Activated CD4-positive, alpha-beta T cell treated with anti-CD3 and anti-CD28 coated beads, Interleukin-2, Interleukin-6, amounts not matched to agents 100 ng/mL and 50 ng/mL, durations not matched to agents 16 hours and 8 hours (primary cell): ENCODE measurements at regions not wholly inside any gene's neighbourhood (a gene's known extent, or its start where the extent isn't known, plus 50 kb on each side); places are given as distances from the start of the nearest gene placed in this dataset.

Experiments used
- DNase-seq: peaks from one replicate; pipeline ENCODE4 v3.0.0-alpha.2; 2020

DNA sequence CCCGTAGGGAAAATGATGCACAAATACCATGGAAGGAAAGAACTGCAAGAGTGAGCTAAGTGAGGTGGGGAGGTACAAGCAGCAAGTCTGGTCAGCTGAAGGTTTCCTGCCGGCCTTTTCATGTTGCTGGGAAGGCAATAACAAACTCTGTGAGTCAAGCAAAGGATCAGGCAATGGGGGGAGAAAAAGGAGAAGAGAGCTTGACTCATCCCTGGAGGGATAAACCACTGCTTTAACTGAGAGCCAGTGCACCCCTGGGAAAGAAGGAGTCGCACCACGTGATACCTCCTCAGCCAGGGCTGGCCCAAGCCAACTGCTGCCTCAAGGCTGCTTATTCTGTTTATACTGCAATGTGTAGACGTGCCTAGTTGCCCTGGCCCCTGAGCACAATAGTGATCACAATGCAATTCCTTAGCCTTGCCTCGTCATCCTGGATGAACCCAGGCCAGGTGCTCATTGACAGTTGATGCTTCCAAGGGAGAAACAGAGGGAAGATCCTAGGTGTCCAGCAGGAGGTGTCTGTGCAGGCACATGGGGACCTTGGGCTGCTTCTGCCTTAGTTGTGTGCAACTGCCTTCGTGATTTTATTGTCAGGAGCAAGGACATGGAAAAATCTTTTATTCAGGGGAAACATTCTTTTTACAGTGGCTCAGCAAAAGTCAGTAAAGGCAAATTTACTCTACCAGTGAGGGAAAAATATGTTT lies 203.0 kb upstream of the TUT7 start:
- DNase-seq = no peak

DNA sequence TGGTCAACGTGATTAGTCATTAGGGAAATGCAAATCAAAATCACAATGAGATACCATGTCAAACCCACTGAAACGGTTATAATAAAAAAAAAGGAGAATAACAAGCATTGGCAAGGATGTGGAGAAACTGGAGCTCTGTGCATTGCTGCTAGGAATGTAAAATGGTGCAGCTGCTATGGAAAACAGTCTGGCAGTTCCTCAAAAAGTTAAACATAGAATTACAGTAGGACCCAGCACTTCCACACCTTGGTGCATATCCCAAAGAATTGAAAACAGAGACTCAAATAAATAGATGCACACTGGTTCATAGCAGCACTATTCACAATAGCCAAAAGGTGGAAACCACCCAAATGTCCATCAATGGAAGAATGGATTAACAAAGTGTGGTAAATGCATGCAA lies 201.5 kb upstream of the TUT7 start:
- no peak for DNase-seq

DNA sequence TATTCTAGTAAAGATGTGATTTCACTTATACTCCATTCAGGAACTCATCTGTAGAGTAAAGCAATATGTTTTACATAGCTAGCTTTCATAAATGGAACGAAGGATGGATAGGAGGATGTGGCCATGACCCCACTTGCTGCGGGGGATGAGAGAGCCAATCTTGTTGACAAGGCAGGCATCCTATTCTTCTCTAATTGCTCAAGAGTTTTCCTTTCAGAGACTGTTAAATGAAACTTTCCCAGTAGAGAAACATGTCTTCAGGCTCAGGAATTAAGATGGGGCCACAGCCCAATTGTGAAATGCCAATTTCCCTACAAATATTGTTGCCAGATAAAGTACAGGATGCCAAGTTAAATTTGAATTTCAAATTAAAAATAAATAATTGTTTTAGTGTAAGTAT lies 196.2 kb upstream of the TUT7 start:
- no peak for DNase-seq

- no peak for DNase-seq
Observed at GRCh38 chr9:86549920-86550319, 195.7 kb upstream of the TUT7 start.

- DNase-seq = no peak
Observed at GRCh38 chr9:86549401-86549811, 195.2 kb upstream of the TUT7 start.

DNA sequence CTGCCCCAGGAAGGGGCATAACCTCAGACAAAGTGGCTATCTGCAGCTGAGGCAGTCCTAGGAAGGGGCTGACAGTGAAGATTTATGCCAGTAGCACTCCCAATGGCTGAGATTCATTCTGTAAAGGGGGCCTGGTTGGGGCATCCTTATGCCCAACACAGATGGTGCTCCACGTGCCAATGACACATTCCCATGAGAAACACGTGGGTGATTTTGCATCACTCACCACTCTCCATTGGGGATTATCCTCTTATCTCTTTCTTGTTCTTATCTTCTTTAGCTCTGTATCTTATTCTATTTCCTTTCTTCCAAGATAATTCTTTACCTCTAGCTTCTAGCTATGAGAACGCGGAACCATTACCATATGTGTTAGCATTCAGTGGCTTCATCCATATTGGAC lies 194.0 kb upstream of the TUT7 start:
- DNase-seq = no peak

GRCh38 chr9:86547571-86547970 lies 193.4 kb upstream of the TUT7 start:
- no peak for DNase-seq

GRCh38 chr9:86546712-86547111 lies 192.5 kb upstream of the TUT7 start:
- no peak for DNase-seq

GRCh38 chr9:86545090-86545489 lies 190.9 kb upstream of the TUT7 start:
- no peak for DNase-seq

GRCh38 chr9:86541014-86541570 lies 186.9 kb upstream of the TUT7 start:
- no peak for DNase-seq

DNA sequence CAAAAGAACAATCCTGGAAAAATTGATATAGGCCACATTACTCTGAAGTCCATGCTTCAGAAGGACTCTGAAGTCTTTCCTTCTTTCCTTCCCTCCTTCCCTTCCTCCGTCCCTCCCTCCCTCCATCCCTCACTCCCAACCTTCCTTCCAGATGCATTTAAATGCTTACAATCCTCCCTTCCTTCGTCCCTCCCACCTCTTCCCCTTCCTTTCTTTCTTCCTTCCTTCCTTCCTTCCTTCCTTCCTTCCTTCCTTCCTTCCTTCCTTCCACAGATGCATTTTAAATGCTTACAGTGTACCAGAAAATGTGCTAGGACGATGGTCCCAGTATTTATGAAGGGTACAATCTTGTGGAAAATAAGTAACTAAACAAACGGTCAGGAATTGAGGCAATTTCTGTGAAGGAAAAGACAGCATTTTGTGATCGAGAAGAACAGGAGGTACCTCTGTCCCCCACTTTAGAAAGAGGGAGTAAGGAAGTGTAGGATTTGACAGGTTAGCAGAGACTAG lies 181.3 kb upstream of the TUT7 start:
- no peak for DNase-seq

DNA sequence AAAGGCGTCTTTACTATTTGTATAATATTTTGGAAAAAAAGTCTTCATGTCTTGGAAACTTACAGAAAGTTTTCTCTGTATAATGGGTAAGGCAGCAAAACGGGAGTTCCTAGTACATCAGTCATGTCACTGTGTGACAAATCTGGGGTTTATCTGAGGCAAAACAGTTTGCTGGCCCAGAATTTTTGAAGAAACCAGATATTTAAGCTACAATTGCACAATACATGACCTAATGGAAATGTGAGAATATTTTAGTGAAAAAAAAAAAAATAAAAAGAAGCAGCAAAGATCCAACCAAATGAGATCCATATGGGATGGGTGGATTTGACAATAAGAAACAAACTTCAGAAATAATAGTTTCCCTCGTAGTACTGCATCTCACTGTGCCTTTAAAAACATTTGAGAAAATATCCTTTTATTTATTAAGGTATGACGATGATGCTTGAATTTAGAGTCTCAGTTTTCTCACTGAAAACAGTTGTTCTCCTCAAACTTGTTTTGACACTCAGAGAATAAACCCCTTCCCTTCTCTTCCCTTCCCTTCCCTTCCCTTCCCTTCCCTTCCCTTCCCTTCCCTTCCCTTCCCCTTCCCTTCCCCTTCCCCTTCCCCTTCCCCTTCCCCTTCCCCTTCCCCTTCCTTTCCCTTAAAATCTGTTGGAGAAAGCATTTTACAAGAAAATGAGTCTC lies 180.5 kb upstream of the TUT7 start:
- no peak for DNase-seq

GRCh38 chr9:86531971-86532640 lies 177.9 kb upstream of the TUT7 start:
- DNase-seq = no peak

DNA sequence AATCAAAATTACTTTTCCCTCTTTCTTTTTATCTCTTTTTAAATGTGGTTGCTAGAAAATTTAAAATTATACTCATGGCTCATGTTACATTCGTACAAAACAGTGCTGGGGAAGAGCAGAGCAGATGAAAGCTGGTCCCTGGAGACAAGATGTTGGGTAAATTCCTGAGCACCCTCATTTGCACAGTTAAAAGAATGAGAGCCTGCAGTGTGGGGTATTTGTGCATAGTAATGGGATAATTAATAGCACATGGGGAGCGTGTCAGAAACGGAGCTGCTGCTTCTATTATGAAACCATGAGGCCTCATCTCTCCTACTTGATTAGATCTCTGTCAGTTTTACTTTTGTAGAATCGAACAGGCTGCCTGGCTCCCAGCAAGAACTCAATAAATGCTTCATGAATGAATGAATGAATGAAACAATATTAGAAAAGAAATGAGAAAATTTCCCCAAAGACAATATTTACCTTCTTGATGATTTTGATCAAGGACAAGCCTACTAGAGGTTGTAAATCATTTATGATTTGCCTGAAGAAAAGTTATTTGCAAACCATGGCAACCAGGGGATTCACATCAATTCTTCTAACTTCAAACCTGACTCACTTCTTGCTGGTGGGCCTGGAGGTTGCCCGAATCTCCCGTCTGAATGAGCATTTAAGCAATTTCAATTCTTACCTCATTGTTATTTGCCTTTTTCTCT lies 177.2 kb upstream of the TUT7 start:
- no peak for DNase-seq

GRCh38 chr9:86529496-86530275 lies 175.5 kb upstream of the TUT7 start:
- no peak for DNase-seq

GRCh38 chr9:86526021-86526420 lies 171.8 kb upstream of the TUT7 start:
- DNase-seq = no peak

- no peak for DNase-seq
Observed at GRCh38 chr9:86525182-86525581, 171.0 kb upstream of the TUT7 start.

- DNase-seq = no peak
Observed at GRCh38 chr9:86521977-86522376, 167.8 kb upstream of the TUT7 start.

- DNase-seq = no peak
Observed at GRCh38 chr9:86521322-86521721, 167.1 kb upstream of the TUT7 start.

GRCh38 chr9:86519066-86519615 lies 164.9 kb upstream of the TUT7 start:
- no peak for DNase-seq

GRCh38 chr9:86517475-86517874 lies 163.3 kb upstream of the TUT7 start:
- DNase-seq = no peak

DNA sequence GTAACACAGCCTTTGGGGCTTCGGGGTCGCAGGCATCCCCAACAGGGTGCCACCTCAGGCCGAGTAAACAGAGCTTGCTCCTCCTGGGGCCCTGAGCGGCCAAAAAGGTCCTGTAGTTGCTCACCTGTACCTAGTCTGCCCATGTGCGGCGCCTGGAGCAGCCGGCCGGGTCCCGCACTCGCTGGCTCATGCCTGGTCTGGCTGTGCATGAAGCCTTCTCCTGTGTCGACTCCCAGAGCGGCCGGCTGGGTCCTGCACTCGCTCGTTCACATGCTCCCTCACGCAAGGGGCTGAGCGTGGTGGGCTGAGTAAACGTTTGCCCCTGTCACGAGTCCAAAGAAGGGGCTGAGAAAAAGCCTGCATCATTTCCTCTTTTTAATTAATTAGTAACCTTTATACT lies 162.4 kb upstream of the TUT7 start:
- DNase-seq = no peak
